OCI-LY7 (cell line): ENCODE measurements at regions not wholly inside any gene's neighbourhood (a gene's known extent, or its start where the extent isn't known, plus 50 kb on each side); places are given as distances from the start of the nearest gene placed in this dataset.

Experiments
- BruUV-seq: library from RNA; stranded (reverse); fragments of 400-500 nt; replicated peaks from 2 replicates; lab custom pipeline; 2021; lab: Mats Ljungman, UMichigan
- CTCF ChIA-PET: fragments of 300-600 bp; sonication (Branson Sonifier 250); formaldehyde crosslinking; loops from one replicate; lab custom pipeline; 2022; ENCODE audit warnings: antibody characterized with exemption; ENCODE audit not compliant: unreplicated experiment; lab: Charles Lee
- POLR2A ChIA-PET: fragments of 300-600 bp; sonication (Branson Sonifier 250); formaldehyde crosslinking; loops from one replicate; lab custom pipeline; 2022; ENCODE audit warnings: antibody characterized with exemption; lab: Charles Lee
- DNase-seq: peaks from one replicate; pipeline ENCODE4 v3.0.0-alpha.2; 2015; ENCODE audit warnings: low spot score
- H2AFZ ChIP-seq: fragments of 200-600 bp; sonication (generic), shearing (Covaris generic); 2 replicates; pipeline ENCODE4 v1.6.1; 2014; ENCODE audit warnings: mild to moderate bottlenecking, antibody characterized with exemption, low read length, moderate library complexity
- H3K27ac ChIP-seq: fragments of 200-600 bp; sonication (generic); 2 replicates; pipeline ENCODE4 v1.5.1; 2014; ENCODE audit warnings: mixed run types, low read depth, mild to moderate bottlenecking, moderate library complexity, low read length, inconsistent platforms; ENCODE audit not compliant: poor library complexity, severe bottlenecking
- H3K36me3 ChIP-seq: fragments of 200-600 bp; sonication (generic); 2 replicates; pipeline ENCODE4 v1.6.1; 2014; ENCODE audit warnings: mild to moderate bottlenecking, antibody characterized with exemption, low read length, moderate library complexity, mixed read lengths; ENCODE audit not compliant: insufficient read depth
- H3K4me1 ChIP-seq: fragments of 200-600 bp; sonication (generic); 2 replicates; pipeline ENCODE4 v1.5.1; 2014; ENCODE audit warnings: mild to moderate bottlenecking, low read length; ENCODE audit not compliant: insufficient read depth, poor library complexity, severe bottlenecking
- H3K4me2 ChIP-seq: fragments of 200-600 bp; sonication (generic); 2 replicates; pipeline ENCODE4 v1.6.1; 2014; ENCODE audit warnings: mild to moderate bottlenecking, low read length
- H3K4me3 ChIP-seq: fragments of 200-600 bp; sonication (generic); 2 replicates; pipeline ENCODE4 v1.5.1; 2014; ENCODE audit warnings: mild to moderate bottlenecking, low read depth, low read length; ENCODE audit not compliant: poor library complexity, severe bottlenecking
- H3K79me2 ChIP-seq: fragments of 200-600 bp; sonication (generic); 2 replicates; pipeline ENCODE4 v1.6.1; 2016; ENCODE audit warnings: low read depth, mild to moderate bottlenecking, low read length, moderate library complexity, mixed read lengths; ENCODE audit not compliant: insufficient read depth
- H3K9me2 ChIP-seq: fragments of 200-600 bp; sonication (generic); 2 replicates; pipeline ENCODE4 v1.6.1; 2016; ENCODE audit warnings: mild to moderate bottlenecking, low read length, mixed read lengths; ENCODE audit not compliant: insufficient read depth
- H3K9me3 ChIP-seq: fragments of 200-600 bp; sonication (generic); 2 replicates; pipeline ENCODE4 v1.6.1; 2014; ENCODE audit warnings: mild to moderate bottlenecking, mixed run types, low read length, mixed read lengths
- H4K20me1 ChIP-seq: fragments of 200-600 bp; sonication (generic); 2 replicates; pipeline ENCODE4 v1.6.1; 2014; ENCODE audit warnings: mild to moderate bottlenecking, antibody characterized with exemption, low read length, moderate library complexity, mixed read lengths; ENCODE audit not compliant: insufficient read depth
- CTCF ChIP-seq: fragments of 200-600 bp; sonication (generic); conservative IDR thresholded peaks from 2 replicates; pipeline ENCODE4 v1.5.1; 2014; ENCODE audit warnings: mild to moderate bottlenecking, antibody characterized with exemption, low read length, moderate library complexity, mixed read lengths
- EZH2phosphoT487 ChIP-seq: fragments of 200-600 bp; sonication (generic); IDR thresholded peaks from 2 replicates; pipeline ENCODE4 v1.6.1; 2018; ENCODE audit warnings: low read depth, borderline replicate concordance, mild to moderate bottlenecking, mixed run types, antibody characterized with exemption, low read length, moderate library complexity, mixed read lengths
- intact Hi-C: fragments of 100-400 bp; cut with micrococcal nuclease; formaldehyde crosslinking; loops from one replicate; pipeline ENCODE4 v1.10.0; 2022; ENCODE audit not compliant: unreplicated experiment

GRCh38 chr15:85891470-85891869 is 96.7 kb upstream of the KLHL25 start:
- ChIA-PET POLR2A (no interaction called here), CTCF (no interaction called here)
- DNase-seq: no peak
- no peaks in the 10 kb centered on the region for H4K20me1 ChIP-seq
- no peak overlapping the region for H3K4me3 ChIP-seq
- H2AFZ ChIP-seq: no peak overlapping the region
- H3K4me2 ChIP-seq: no peak overlapping the region
- intact Hi-C loops: no loop called here
- H3K9me3 ChIP-seq: no peaks in the 10 kb centered on the region
- H3K36me3 ChIP-seq: no peaks in the 10 kb centered on the region
- no peaks in the 10 kb centered on the region for H3K4me1 ChIP-seq
- no peak for TF ChIP-seq CTCF
- no peak for TF ChIP-seq EZH2phosphoT487
- no TSS peak for BruUV-seq
- no peaks in the 10 kb centered on the region for H3K79me2 ChIP-seq
- no peak overlapping the region for H3K27ac ChIP-seq
- no peaks in the 10 kb centered on the region for H3K9me2 ChIP-seq

- Histone ChIP-seq H3K79me2 (no peaks in the 10 kb centered on the region), H3K4me1 (no peaks in the 10 kb centered on the region), H3K9me2 (no peaks in the 10 kb centered on the region), H3K36me3 (no peaks in the 10 kb centered on the region), H4K20me1 (no peaks in the 10 kb centered on the region), H3K9me3 (no peaks in the 10 kb centered on the region), H2AFZ (no peak overlapping the region), H3K27ac (no peak overlapping the region), H3K4me2 (no peak overlapping the region), H3K4me3 (no peak overlapping the region)
- DNase-seq: no peak
- TF ChIP-seq CTCF (no peak), EZH2phosphoT487 (no peak)
- intact Hi-C loops: no loop called here
- POLR2A ChIA-PET: no interaction called here
- CTCF ChIA-PET: no interaction called here
- no TSS peak for BruUV-seq
Measured at GRCh38 chr15:85892232-85892631, 97.5 kb upstream of the KLHL25 start.

- no TSS peak for BruUV-seq
- no peak for DNase-seq
- Histone ChIP-seq H3K9me3 (no peaks in the 10 kb centered on the region), H3K27ac (no peak overlapping the region), H4K20me1 (no peaks in the 10 kb centered on the region), H3K4me1 (no peaks in the 10 kb centered on the region), H3K36me3 (no peaks in the 10 kb centered on the region), H3K4me2 (no peak overlapping the region), H2AFZ (no peak overlapping the region), H3K9me2 (no peaks in the 10 kb centered on the region), H3K79me2 (no peaks in the 10 kb centered on the region), H3K4me3 (no peak overlapping the region)
- TF ChIP-seq CTCF (no peak), EZH2phosphoT487 (no peak)
- ChIA-PET CTCF (no interaction called here), POLR2A (no interaction called here)
- intact Hi-C loops: no loop called here
Measured at GRCh38 chr15:85897207-85897894, 102.6 kb upstream of the KLHL25 start.
